ENCODE measurements at regions not wholly inside any gene's neighbourhood (a gene's known extent, or its start where the extent isn't known, plus 50 kb on each side); places are given as distances from the start of the nearest gene placed in this dataset.

DNA sequence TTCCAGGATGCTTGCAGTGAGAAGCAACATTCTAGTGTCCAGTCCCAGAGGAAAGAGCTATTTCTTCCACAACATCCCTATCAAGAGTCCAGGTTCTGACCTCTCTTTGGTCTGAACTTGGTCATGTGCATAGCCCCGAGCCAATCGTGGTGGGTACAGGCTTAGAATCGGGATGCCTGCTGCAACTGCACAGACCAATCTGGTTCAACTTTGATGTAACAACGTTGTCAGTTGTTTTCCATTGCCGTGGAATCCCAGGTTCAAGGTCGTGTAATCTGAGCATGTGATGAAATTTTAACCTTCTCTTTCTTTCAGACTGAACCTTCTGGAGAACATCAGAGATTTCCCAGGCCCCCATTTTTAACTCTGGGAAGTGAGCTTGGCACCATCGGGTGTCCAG, 130.5 kb downstream of the ANKRD60 start:
- no peak for TF ChIP-seq POLR2A (IDR thresholded peaks at IDR 0.05; ENCODE audit: low read depth, low read length)
- TF ChIP-seq, protein P1, sequence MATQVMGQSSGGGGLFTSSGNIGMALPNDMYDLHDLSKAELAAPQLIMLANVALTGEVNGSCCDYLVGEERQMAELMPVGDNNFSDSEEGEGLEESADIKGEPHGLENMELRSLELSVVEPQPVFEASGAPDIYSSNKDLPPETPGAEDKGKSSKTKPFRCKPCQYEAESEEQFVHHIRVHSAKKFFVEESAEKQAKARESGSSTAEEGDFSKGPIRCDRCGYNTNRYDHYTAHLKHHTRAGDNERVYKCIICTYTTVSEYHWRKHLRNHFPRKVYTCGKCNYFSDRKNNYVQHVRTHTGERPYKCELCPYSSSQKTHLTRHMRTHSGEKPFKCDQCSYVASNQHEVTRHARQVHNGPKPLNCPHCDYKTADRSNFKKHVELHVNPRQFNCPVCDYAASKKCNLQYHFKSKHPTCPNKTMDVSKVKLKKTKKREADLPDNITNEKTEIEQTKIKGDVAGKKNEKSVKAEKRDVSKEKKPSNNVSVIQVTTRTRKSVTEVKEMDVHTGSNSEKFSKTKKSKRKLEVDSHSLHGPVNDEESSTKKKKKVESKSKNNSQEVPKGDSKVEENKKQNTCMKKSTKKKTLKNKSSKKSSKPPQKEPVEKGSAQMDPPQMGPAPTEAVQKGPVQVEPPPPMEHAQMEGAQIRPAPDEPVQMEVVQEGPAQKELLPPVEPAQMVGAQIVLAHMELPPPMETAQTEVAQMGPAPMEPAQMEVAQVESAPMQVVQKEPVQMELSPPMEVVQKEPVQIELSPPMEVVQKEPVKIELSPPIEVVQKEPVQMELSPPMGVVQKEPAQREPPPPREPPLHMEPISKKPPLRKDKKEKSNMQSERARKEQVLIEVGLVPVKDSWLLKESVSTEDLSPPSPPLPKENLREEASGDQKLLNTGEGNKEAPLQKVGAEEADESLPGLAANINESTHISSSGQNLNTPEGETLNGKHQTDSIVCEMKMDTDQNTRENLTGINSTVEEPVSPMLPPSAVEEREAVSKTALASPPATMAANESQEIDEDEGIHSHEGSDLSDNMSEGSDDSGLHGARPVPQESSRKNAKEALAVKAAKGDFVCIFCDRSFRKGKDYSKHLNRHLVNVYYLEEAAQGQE (IDR thresholded peaks at IDR 0.05; ENCODE audit: low read depth, low read length): no peak
- TF ChIP-seq, protein P2, sequence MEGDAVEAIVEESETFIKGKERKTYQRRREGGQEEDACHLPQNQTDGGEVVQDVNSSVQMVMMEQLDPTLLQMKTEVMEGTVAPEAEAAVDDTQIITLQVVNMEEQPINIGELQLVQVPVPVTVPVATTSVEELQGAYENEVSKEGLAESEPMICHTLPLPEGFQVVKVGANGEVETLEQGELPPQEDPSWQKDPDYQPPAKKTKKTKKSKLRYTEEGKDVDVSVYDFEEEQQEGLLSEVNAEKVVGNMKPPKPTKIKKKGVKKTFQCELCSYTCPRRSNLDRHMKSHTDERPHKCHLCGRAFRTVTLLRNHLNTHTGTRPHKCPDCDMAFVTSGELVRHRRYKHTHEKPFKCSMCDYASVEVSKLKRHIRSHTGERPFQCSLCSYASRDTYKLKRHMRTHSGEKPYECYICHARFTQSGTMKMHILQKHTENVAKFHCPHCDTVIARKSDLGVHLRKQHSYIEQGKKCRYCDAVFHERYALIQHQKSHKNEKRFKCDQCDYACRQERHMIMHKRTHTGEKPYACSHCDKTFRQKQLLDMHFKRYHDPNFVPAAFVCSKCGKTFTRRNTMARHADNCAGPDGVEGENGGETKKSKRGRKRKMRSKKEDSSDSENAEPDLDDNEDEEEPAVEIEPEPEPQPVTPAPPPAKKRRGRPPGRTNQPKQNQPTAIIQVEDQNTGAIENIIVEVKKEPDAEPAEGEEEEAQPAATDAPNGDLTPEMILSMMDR (IDR thresholded peaks at IDR 0.05 in 2 of 3, conservative IDR thresholded peaks at IDR 0.05 in 1 of 3; ENCODE audit: control insufficient read depth in 2 of 3, extremely low read depth in 1 of 3, insufficient read depth in 1 of 3, low read depth in 3 of 3, low read length in 3 of 3): no peak

All from GM12878 (cell line).